Daoy (cell line): ENCODE measurements at regions not wholly inside any gene's neighbourhood (a gene's known extent, or its start where the extent isn't known, plus 50 kb on each side); places are given as distances from the start of the nearest gene placed in this dataset.
"Not testable (repeated sequence)": the region's sequence is repeated elsewhere in the genome, so short reads cannot be mapped to it uniquely, and the experiment has no call there.

Experiments used
- DNase-seq: peaks from one replicate; pipeline ENCODE4 v3.0.0-alpha.2; 2015; ENCODE audit warnings: low read depth

DNA sequence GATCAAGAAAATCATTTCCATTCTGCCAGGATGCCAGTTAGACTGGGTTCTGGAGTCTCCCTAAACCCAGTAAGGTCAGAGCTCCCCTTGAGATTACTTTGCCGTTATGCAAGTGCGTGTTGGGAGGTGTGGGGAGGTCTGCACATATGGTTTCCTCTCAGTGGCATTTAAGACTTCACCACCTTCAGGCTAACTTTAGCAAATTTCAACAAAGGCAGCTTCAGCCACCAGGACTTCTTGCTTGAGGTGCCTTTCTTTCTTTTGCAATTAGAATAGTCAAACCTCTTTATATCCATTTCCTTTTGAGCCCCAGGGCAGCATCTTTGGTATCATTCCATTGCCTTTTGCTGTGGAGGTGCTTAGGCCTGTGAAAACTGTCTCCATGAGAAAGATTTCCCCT lies 117.2 kb upstream of the CCND2 start:
- no peak for DNase-seq

DNA sequence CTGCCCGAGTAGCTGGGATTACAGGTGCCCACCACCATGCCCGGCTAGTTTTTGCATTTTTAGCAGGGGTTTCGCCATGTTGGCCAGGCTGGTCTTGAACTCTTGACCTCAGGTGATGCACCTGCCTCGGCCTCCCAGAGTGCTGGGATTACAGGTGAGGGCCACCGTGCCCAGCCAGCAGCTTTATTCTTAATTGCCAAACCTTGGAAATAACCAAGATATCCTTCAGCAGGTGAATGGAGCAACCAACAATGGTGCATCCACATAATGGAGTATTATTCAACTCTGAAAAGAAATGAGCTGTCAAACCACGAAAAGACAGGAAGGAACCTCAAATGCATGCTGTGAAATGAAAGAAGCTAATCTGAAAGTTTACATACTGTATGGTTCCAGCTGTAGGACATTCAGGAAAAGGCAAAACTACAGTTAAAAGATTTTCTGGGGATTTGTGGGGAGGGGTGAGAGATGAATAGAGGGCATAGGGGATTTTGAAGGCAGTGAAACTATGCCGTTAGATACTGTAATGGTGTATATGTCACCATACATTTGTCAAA lies 118.8 kb upstream of the CCND2 start:
- no peak for DNase-seq

DNA sequence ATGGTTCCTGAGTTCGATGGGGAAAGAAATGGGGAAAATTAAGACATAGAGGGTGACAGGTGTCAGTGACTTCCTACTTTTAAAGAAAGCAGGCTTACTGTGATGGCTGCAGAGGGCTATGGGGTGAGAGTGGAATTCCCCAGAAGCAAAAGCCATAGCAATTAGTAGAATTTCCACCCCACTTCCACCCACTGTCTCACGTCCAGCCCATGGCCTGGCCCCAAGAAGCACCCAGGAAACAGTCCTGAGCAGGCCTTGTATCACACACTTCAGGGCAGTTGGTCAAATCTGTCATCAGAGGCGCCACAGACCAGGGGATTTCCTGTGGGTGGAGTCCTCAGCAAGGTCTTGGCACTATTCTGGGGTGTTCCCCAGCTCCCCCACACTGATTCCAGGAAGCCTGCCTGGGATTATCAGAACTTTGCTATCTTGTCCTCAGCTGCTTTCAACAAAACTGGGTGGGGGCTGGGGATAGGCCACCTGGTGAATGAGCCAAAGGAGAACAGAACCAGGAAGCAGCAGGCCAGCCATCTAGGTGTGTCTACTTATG lies 120.1 kb upstream of the CCND2 start:
- DNase-seq: peak; percentile 30

DNA sequence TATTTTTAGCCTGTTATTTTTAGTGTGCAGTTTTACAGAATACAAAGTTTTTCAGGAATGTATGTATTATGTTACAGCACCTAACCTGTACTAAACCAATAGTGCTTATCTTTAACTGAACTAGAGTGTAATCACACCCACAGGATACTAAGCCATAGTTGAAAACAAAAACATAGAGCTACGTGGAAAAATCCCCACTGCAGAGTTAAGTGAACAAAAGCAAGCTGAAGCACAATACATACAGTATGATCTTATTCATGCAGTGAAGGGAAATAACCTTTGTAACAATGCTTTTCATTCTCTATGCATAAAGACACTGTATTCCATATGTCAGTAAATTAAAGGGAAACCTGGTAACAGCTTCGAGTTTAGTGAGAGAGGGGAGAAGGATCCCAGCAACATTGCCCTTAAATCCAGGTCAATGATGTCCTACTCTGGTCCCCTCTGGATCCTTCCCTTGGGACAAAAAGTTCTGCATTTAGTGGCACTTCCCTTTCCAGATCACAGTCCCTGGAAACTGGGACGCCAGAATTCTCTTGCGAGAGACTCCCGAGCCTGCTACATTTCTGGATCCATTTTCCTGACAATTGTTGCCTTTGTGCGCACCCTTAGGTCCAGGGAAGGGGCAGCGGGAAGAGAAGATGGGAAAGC lies 121.3 kb upstream of the CCND2 start:
- DNase-seq: no peak

DNA sequence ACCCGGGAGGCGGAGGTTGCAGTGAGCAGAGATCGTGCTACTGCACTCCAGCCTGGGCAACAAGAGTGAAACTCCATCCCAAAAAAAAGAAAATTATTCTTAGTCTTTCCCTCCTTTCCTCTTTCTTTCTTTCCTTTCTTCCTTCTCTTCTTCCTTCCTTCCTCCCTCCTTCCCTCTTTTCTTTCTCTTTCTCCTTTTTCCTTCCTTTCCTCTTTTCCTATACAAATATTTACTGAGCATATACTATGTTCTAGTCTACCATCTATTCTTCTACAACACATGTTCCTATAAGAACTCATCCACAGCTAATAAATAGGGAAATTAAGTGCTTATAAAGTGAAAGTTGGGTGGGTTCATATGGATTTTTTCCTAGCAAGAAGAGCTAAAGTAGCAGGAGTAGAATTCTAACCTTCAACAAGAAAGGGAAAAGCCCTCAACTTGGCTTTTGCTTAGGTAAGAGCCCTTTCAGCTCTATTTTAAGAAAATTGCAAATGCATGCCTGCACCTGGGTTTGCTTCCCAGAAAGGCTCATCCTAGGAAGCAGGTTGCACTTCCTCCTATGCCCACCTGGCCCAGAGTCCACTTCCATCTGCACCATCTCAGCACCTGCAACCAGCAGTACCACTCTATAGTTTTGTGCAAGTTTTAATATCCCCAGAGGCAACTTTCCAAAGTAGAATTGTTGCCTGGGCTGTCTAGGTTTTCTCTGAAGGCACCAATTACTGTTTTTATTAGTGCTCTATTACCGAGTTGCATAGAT lies 122.0 kb upstream of the CCND2 start:
- no peak for DNase-seq

DNA sequence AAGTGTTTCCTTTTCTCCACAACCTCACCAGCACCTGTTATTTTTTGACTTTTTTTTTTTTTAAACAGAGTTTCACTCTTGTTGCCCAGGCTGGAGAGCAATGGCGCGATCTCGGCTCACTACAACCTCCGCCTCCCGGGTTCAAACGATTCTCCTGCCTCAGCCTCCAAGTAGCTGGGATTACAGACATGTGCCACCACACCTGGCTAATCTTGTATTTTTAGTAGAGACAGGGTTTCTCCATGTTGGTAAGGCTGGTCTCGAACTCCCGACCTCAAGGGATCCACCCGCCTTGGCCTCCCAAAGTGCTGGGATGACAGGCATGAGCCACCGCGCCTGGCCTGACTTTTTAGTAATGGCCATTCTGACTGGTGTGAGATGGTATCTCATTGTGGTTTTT lies 123.2 kb upstream of the CCND2 start:
- not testable (repeated sequence) for DNase-seq

DNA sequence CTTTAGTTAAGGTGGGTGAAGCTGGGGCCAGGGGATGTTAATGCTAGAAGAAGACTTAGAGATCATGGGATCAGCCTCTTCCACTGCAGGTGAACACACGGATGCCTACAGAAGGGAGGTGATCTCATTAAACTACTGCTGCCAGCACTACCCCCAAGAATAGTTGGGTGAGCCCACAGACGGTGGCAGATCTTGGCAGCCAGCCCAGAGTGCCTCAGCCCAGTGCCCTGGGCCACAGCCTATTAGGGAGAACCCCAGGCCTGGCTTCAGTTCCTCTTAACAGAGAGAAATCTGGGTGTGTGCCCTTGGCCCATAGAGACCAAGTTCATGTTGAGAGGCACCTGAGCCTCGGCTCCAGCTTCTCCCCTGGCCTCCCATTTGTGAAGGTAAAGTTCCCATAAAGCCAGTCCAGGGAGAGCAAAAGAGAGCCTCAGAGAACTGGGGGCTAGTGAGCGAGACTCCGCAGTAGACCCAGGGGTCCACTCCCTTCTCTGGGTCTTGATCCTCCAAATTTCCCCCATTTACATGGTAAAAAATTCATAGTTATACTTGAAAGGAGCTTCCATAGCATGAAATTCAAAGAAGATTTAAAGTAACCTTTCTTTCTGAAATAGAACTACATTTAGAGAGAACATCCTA lies 125.0 kb upstream of the CCND2 start:
- no peak for DNase-seq

DNA sequence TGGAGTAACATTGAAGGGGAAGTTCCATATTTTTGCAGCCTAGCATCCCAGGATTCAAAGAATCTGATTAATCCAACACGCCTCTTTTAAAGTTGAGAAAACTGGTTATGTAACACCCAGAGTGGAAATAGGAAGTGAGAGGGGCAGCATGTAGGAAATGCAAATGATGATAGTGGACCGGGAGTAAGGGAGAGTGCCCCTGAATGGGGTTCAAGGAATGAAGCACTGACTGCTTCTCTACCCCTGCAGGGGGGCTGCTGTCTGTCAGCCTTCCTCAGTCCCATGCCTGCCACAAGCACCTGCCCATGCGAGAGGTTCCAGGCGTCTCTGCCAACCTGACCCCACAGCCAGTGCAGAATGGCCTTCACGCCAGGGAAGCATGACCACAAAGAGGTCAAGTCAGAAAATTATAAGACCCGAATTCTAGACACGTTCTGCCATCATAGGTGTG lies 126.5 kb upstream of the CCND2 start:
- no peak for DNase-seq

DNA sequence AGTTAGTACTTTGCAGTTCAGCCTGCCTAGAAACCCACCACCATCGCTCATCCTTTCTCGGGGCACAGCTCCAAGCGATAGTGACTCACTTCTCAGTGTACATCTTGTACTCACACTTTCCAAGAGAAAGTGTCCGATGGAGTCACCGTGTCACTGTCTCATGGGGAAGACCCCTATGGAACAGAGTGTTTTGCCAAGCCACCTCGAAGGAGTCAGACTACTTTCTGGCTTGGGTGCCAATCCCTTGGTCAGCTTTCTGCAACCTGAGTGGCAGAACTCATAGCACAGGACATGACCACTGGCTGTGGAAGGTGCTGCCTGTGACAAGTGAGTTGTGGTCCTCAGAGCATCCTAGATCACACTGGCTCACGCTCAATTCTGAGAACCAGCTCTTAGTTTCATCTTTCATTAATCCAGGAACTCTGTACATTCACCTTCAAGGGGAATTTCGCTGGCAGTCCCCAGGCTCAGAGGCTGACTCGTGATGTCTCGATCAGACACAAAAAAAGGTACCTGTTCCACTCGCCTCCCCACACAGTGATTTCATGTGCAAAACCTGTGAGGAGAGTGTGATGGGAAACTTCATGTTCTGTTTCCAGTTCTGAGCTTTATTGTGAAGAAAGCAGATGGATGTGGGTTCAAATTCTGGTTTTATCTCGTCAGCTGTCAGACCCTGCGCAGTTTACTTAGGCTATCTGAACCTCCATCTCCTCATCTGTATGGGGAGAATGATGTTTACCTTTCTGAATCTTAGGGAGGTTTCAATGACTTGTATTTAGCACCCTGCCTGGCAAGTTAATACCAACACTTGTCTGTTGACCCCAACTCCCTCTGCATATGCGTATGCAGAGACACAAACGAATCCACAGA lies 127.3 kb upstream of the CCND2 start:
- no peak for DNase-seq

DNA sequence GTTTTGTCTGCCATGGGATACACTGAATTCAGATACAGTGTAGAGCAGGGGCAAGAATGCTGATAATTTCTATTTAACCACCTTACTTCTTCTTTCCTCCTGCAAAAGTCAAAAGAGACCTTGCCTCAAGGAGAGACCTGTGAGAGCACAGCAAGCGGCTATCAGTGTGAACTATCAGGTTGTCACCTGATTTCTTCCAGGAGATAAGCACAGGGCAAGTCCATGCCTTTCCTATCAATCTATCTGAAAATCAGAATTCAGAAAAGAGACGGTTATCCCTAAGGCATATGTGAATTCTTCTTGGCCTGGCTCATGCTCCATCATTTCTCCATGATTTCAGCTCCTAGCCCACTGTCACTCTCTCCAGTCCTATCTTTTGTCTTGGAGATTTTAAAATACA lies 128.9 kb upstream of the CCND2 start:
- no peak for DNase-seq

DNA sequence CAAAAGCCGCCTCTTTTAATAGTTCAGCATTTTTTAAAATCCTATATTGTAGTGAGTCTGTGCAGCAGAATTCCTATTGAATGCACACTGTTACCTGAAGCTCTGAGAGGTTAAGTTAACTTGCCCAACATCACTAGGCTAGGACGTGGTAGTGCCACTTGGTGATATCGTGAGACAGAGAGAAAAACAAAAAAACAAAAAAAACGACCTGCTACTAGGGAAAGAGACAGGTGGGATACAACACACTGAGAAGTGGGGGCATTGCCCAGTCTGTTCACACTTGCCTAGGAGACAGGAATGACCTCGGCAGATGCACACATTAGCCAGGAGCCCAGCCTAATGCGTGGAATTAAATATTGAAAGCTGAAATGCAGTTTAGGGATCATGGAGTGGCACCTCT lies 129.7 kb upstream of the CCND2 start:
- DNase-seq: peak; percentile 30

DNA sequence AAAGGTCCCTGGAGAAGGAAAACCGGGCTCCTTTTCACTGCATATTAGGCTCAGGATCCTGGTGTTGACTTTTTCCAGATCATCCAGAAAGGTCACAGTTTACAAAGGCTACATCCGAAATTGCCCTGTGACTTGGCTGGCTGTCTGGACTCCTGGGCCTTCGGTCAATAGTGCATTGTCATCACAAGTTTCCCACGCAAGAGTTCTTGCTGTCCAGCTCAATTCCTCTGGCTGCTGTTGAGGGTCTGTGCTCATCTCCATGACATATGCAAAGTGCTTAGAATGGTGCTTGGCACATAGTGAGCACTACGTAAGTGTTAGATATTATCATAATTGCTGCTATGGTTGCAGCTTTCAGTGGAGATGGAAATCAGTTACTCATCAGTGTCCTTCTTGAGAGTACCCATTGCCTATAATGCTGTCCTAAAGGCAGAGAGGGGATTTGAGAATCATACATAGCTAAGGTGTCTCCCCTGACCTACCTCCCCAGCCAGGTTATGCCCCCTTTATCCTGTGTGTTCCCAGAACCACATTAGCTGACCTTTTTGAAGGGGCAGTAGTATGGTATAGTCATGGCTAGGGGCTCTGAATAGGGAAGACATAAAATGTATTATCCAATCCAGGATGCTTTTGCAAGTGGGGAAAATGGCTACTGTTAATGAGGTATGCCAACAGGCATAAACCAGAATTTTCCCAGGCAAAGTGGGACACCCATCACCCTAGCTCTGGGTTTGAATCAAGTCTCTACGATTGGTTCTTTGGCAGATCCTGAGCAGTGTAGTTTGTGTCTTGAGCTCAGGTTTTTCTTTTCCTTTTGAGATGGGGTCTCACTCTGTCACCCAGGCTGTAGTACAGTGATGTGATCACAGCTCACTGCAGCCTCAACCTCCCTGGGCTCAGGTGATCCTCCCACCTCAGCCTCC lies 132.0 kb upstream of the CCND2 start:
- DNase-seq: no peak

DNA sequence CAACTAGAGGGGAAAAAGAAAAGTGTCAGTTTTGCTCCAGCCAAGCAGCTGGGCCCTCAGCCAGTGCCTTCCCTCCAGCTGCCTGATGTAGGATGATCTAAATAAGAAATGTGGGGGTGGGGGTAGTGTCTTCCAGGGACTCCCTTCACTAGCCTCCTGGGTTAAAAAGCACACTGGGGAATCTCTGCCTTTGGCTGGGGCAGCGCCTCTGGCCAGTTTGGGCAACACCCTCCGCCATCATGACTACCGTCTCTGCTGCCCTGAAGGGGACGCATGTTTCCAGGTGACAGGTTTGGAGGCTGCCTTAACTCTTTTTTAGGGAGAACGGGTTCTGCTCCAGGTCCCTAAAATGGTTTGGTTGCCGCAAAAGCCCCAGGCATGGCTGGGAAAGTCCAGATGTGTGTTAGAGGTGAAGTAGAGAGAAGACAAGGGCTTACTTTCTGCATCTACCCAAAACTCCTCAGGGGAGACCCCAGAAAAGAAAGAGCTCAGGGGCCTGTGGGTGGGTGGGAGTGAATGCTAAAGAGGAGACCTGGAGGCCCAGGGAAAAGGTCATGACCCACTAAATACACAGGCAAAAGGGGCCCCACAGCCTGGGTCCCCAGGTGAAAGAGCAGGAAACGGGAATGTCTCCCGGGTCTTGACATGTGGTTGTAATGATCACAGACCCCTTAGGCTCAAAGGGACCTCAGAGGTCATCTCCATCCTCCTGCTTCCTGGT lies 132.8 kb upstream of the CCND2 start:
- no peak for DNase-seq

DNA sequence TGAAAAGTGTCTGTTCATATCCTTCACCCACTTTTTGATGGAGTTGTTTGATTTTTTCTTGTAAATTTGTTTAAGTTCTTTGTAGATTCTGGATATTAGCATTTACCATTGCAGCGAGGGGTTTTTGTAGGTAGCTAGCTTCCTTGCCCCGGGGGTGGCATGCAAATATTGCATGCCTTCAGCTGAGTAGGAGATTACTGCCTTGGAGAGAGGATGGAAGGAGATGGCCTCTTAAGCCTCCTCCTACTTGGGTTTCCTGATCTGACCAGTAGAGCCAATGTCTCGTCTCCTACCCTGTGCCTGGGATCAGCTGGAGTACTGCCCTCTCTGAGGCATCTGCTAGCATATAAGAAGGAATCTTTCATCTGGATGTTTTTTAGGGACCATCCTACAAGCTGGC lies 134.4 kb upstream of the CCND2 start:
- no peak for DNase-seq

DNA sequence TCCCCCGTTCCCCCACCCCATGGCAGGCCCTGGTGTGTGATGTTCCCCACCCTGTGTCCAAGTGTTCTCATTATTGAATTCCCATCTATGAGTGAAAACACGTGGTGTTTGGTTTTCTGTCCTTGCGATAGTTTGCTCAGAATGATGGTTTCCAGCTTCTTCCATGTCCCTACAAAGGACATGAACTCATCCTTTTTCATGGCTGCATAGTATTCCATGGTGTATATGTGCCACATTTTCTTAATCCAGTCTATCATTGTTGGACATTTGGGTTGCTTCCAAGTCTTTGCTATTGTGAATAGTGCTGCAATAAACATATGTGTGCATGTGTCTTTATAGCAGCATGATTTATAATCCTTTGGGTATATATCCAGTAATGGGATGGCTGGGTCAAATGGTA lies 135.0 kb upstream of the CCND2 start:
- not testable (repeated sequence) for DNase-seq

DNA sequence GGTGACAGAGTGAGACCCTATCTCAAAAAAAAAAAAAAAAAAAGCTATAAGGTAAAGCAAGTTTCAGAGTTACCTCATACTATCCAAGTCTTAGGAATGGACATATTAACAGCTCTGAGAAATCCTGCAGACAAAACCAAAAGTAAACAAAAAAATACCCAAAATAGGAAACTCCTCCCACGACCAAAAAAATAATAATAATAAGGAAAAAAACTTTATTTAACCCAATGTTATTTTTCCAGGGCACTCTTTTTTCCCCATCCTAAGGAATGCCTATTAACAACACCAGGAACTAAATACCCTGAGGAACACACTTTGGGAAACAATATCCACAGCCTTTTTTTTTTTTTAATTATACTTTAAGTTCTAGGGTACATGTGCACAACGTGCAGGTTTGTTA lies 135.5 kb upstream of the CCND2 start:
- DNase-seq: no peak

DNA sequence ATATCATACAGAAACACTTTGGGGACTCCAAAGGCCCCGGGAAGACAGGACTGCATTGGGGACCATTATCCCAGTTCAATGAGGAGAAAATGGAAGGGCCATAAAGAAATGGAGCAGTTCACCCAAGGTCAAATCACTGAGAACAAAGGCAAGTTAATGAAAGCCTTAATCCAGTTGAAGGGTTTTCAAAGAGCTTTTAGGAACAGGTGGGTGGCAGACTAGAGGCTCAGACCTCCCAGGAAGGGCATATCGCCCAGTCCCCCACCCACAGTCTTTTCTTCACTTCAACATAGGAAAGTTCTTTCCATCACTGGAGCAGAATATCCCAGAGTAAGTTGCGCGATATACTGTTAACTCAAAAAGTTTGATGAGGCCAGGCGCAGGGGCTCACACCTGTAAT lies 136.1 kb upstream of the CCND2 start:
- no peak for DNase-seq

DNA sequence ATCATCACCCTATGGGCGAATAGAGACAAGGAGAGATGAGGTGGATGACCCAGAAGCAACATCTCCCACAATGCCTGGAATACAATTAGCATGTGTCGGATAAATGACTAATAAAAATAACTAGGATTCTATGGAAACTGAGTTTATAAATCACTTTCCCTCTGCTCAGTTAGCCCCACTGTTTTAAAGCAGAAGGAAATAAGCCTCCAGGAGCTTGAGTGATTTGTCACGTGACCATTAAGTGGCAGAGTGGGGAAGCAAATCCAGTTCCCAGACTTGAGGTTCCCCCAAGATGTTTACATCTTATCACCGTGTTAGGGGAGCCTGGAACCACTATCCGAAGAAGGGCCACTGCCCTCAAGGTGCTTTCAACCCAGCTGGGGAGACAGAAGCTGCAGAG lies 136.5 kb upstream of the CCND2 start:
- no peak for DNase-seq

DNA sequence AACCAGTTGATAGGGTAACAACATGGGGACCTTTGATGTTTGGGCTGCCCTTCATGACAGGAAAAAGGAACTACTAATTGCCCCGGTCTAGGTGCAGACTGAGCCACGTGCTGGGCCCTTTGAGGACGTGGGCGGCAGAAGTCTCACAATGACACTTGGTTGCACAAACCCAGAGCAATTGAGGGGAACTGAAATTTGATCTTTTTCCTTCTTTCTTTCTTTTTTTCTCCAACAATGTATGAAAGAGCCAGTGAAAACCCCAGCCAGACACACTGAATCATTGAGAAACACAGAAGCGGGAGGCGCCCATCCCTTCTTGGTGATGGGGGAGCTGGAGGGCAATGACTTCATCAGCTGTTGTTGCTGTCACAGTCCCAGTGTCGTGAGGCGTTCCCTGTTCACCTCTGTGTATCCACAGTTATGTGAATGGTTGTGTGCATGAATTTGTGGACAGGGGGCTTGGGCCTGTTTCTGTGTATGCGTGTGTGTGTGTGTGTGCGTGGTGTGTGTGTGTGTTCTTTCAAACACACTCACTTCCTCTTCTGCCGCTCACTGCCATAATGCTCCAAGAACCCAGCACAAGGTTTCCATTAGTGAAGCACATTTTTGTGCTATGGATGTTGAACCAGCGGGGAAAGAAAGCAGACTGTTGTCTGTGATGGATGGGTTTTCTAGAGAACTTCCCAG lies 137.5 kb upstream of the CCND2 start:
- DNase-seq: peak; percentile 60
